ENCODE measurements at regions not wholly inside any gene's neighbourhood (a gene's known extent, or its start where the extent isn't known, plus 50 kb on each side); places are given as distances from the start of the nearest gene placed in this dataset.

GRCh38 chr7:52705768-52706167, 329.7 kb upstream of the POM121L12 start:
- DNase-seq (ENCODE audit: low spot score) = no peak

GRCh38 chr7:52700349-52700748, 335.1 kb upstream of the POM121L12 start:
- DNase-seq (ENCODE audit: low spot score) = no peak

- no peak for DNase-seq (ENCODE audit: low spot score)
These were observed 339.3 kb upstream of the POM121L12 start for GRCh38 chr7:52695973-52696595.

DNA sequence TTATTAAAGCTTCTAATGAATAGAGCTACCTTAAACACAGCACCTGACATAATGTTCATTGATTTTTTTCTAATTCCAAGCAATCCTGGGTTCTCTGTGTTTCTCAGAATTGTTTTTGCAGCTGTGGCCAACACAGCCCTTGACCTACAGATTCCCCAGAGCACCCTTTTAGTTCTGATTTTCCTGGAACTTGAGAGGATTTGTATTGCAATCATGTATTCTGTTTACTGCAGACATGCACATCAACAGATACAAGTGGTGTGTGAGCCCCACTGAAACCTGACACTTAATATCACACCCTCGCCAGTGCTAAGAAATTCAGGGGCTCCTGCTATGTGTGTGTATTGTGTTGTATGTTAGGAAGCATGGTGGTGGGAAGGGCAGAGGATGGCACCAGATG, 344.2 kb upstream of the POM121L12 start:
- no peak for DNase-seq (ENCODE audit: low spot score)

DNA sequence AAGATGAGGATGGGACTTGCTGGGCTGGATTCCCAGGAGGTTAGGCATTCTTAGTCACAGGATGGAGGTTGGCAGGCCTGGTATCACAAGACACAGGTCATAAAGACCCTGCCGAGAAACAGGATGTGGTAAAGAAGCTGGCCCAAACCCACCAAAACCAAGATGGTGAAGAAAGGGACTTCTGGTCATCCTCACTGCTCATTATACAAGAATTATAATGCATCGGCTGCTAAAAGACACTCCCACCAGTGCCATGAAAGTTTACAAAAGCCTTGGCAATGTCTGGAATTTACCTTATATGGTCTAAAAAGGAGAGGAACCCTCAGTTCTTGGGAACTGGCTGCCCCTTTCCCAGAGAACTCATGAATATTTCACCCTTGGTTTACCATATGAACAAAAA, 345.5 kb upstream of the POM121L12 start:
- DNase-seq (ENCODE audit: low spot score) = no peak

GRCh38 chr7:52685333-52685732, 350.1 kb upstream of the POM121L12 start:
- no peak for DNase-seq (ENCODE audit: low spot score)

- DNase-seq (ENCODE audit: low spot score) = no peak
These were observed 351.0 kb upstream of the POM121L12 start for GRCh38 chr7:52684388-52684787.

DNA sequence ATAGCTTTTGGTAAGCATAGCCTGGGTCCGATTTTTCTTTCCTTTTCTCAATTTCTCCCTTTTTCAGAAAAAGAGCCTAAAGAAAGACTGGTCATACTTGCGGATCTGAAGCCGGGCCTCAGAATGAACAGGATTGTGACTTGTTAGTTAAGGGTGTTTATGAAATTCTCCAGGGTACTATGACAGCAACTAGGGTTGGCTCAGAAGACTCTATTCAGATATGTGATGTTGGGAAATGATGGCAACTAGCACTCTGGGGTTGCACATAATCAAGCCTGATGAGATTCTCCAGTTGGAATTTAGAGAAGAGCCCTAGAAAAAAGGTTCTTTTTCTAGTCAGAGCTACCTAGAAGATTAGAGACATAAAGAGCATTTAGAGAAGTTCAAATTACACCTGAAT, 352.4 kb upstream of the POM121L12 start:
- DNase-seq (ENCODE audit: low spot score) = no peak

GRCh38 chr7:52670608-52671225, 364.7 kb upstream of the POM121L12 start:
- no peak for DNase-seq (ENCODE audit: low spot score)

DNA sequence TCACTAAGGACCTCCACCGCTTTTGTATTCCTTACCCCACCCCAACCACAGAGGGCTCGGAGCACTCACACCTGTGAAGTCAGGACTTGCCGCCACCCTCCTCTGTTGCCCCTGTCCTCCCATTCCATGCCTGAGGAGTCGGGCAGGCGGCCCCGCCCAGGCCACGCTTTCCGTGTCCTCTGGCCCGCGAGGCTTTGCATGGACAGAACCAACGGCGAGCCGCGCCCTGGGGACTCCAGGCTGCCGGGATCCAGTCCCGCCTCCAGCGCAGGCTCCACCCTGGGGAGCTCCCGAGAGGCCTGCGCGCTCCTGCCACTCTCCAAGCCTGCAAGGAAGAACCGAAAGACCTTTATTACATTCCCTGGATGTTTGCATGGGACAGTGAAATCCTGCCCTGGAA, 366.4 kb upstream of the POM121L12 start:
- no peak for DNase-seq (ENCODE audit: low spot score)

GRCh38 chr7:52668435-52668834, 367.0 kb upstream of the POM121L12 start:
- DNase-seq (ENCODE audit: low spot score) = no peak

DNA sequence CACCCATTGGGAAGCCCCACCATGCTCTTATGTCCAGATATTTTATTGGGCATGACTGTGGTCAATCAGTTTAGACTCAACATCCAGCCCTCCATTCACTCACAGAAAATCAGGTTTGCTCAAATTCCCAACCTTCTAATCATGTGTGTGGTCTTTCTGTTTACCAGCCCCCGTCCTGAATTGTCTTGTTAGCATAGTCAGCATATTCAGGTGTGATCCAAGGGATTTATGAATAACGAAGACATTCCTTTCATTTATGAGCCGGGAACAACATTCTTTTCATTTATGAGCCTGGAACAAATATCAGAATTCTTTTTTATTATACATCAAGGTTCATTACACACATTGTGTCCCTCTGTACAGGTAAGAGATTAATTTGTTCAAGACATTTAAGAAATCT, 376.3 kb upstream of the POM121L12 start:
- DNase-seq (ENCODE audit: low spot score) = no peak

GRCh38 chr7:52656098-52656497, 379.3 kb upstream of the POM121L12 start:
- no peak for DNase-seq (ENCODE audit: low spot score)

GRCh38 chr7:52652621-52653020, 382.8 kb upstream of the POM121L12 start:
- DNase-seq (ENCODE audit: low spot score) = no peak

DNA sequence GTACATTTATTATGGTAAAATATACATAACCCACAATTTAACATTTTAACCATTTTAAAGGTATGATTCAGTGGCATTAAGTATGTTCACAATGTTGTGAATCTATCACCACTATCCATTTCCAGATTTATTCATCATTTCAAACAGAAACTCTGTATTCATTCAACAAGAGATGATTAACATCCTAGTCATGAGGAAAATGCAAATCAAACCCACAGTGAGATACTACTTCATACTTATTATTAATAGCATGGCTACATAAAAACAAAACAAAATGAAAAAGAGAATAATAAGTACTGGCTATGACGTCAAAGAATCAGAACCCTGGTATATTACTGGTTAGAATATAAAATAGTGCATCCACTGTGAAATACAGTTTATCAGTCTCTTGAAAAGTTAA, 386.6 kb upstream of the POM121L12 start:
- no peak for DNase-seq (ENCODE audit: low spot score)

- DNase-seq (ENCODE audit: low spot score) = no peak
These were observed 388.4 kb upstream of the POM121L12 start for GRCh38 chr7:52647046-52647445.

DNA sequence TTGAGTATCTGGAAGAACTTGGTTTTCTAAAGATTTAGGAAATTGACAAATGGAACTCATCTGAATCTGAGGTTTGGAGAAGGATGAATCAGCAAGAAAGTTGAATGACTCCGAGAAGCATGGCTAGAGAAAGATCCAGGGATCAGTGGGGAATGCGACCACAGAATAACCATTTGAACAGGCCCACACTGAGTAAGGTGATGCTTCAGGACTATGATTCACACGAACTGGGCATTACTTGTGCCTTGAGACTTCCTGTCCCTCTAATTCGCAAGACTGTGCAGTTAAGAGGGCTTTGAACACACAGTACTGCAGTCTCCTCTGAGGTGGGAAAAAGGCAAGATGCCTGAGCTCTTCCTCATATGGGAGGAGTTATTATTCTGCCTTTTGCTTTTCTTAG, 395.5 kb upstream of the POM121L12 start:
- DNase-seq (ENCODE audit: low spot score) = no peak

GRCh38 chr7:52639126-52639525, 396.3 kb upstream of the POM121L12 start:
- DNase-seq (ENCODE audit: low spot score) = no peak

GRCh38 chr7:52635021-52635420, 400.4 kb upstream of the POM121L12 start:
- DNase-seq (ENCODE audit: low spot score) = no peak

DNA sequence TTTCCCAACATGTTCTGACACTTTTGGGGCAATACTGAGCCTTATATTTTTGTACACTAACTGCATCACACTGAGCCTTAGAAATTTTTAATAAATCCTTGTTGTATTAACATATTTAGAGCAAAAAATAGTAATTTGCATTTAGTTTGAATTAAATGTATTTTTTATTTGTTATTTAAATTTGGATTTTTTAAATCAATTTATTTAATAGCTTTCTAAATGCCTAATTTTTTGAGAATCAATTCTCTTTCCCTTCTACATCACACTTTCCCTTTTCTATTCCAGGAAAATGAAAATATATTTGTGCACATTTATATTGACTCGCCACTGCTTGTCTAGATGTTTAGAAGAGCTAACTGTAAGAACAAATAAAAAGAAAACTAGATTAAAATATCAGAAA, 414.6 kb upstream of the POM121L12 start:
- DNase-seq (ENCODE audit: low spot score) = no peak

- no peak for DNase-seq (ENCODE audit: low spot score)
These were observed 418.9 kb upstream of the POM121L12 start for GRCh38 chr7:52616552-52616951.

- DNase-seq (ENCODE audit: low spot score) = no peak
These were observed 420.3 kb upstream of the POM121L12 start for GRCh38 chr7:52615021-52615695.

GRCh38 chr7:52609511-52609910, 425.9 kb upstream of the POM121L12 start:
- DNase-seq (ENCODE audit: low spot score) = no peak

Data from A172 (cell line).